Esophagus mucosa (tissue), 1 donor: ENCODE measurements at regions not wholly inside any gene's neighbourhood (a gene's known extent, or its start where the extent isn't known, plus 50 kb on each side); places are given as distances from the start of the nearest gene placed in this dataset.
"Not testable (repeated sequence)": the region's sequence is repeated elsewhere in the genome, so short reads cannot be mapped to it uniquely, and the experiment has no call there.

ENCODE experiments used
- ATAC-seq: fragments of 200-7000 bp; cut with Tn5 transposase; one replicate; pipeline ENCODE4 v1.9.1; 2020
- donor health status: DM: yes; HTN: yes; CAD: no.

GRCh38 chr12:131559517-131560516 lies 151.1 kb upstream of the SFSWAP start:
- no peak for ATAC-seq

- ATAC-seq: no peak
These were observed 149.8 kb upstream of the SFSWAP start for GRCh38 chr12:131561051-131561450.

GRCh38 chr12:131561891-131562684 lies 148.8 kb upstream of the SFSWAP start:
- ATAC-seq: no peak

GRCh38 chr12:131564138-131564727 lies 146.7 kb upstream of the SFSWAP start:
- not testable (repeated sequence) for ATAC-seq

GRCh38 chr12:131564845-131565244 lies 146.0 kb upstream of the SFSWAP start:
- no peak for ATAC-seq

- no peak for ATAC-seq
These were observed 145.4 kb upstream of the SFSWAP start for GRCh38 chr12:131565267-131566015.

- no peak for ATAC-seq
These were observed 142.6 kb upstream of the SFSWAP start for GRCh38 chr12:131568336-131568735.

GRCh38 chr12:131570596-131570995 lies 140.3 kb upstream of the SFSWAP start:
- no peak for ATAC-seq

- no peak for ATAC-seq
These were observed 139.1 kb upstream of the SFSWAP start for GRCh38 chr12:131571827-131572226.

GRCh38 chr12:131572626-131573025 lies 138.3 kb upstream of the SFSWAP start:
- no peak for ATAC-seq

GRCh38 chr12:131573631-131574394 lies 137.1 kb upstream of the SFSWAP start:
- ATAC-seq: no peak

GRCh38 chr12:131574395-131574771 lies 136.5 kb upstream of the SFSWAP start:
- ATAC-seq: no peak

- peak; percentile 26 for ATAC-seq
These were observed 135.5 kb upstream of the SFSWAP start for GRCh38 chr12:131575371-131575770.

- ATAC-seq: not testable (repeated sequence)
These were observed 134.2 kb upstream of the SFSWAP start for GRCh38 chr12:131576734-131577133.

GRCh38 chr12:131577766-131578165 lies 133.1 kb upstream of the SFSWAP start:
- ATAC-seq: no peak

GRCh38 chr12:131578828-131579470 lies 131.9 kb upstream of the SFSWAP start:
- ATAC-seq: no peak

- no peak for ATAC-seq
These were observed 127.7 kb upstream of the SFSWAP start for GRCh38 chr12:131583090-131583712.

- ATAC-seq: peak; percentile 10
These were observed 124.6 kb upstream of the SFSWAP start for GRCh38 chr12:131586269-131586668.

GRCh38 chr12:131586761-131587160 lies 124.1 kb upstream of the SFSWAP start:
- no peak for ATAC-seq

GRCh38 chr12:131587565-131587964 lies 123.3 kb upstream of the SFSWAP start:
- no peak for ATAC-seq
